NCI-H345 (cell line): ENCODE measurements at regions not wholly inside any gene's neighbourhood (a gene's known extent, or its start where the extent isn't known, plus 50 kb on each side); places are given as distances from the start of the nearest gene placed in this dataset.
"Not testable (repeated sequence)": the region's sequence is repeated elsewhere in the genome, so short reads cannot be mapped to it uniquely, and the experiment has no call there.

Source experiments
- DNase-seq: peaks from one replicate; lab custom pipeline; 2025; lab: John Stamatoyannopoulos, UW

GRCh38 chr10:9103301-9103700, 1048.8 kb downstream of the GATA3 start:
- DNase-seq, result no peak

- no peak for DNase-seq
These were observed 1057.5 kb downstream of the GATA3 start for GRCh38 chr10:9111976-9112375.

- no peak for DNase-seq
These were observed 1072.2 kb downstream of the GATA3 start for GRCh38 chr10:9126728-9127127.

- DNase-seq, result no peak
These were observed 1082.9 kb downstream of the GATA3 start for GRCh38 chr10:9137368-9137767.

GRCh38 chr10:9138829-9139228, 1084.3 kb downstream of the GATA3 start:
- not testable (repeated sequence) for DNase-seq

GRCh38 chr10:9140373-9140772, 1085.9 kb downstream of the GATA3 start:
- DNase-seq, result no peak

GRCh38 chr10:9147475-9147874, 1093.0 kb downstream of the GATA3 start:
- DNase-seq, result no peak

- no peak for DNase-seq
These were observed 1094.6 kb downstream of the GATA3 start for GRCh38 chr10:9149134-9149533.

- not testable (repeated sequence) for DNase-seq
These were observed 1098.6 kb downstream of the GATA3 start for GRCh38 chr10:9153057-9153456.

- DNase-seq, result no peak
These were observed 1103.2 kb downstream of the GATA3 start for GRCh38 chr10:9157656-9158055.

GRCh38 chr10:9158675-9159074, 1104.2 kb downstream of the GATA3 start:
- DNase-seq, result no peak

GRCh38 chr10:9160275-9160674, 1105.8 kb downstream of the GATA3 start:
- DNase-seq, result no peak

GRCh38 chr10:9163699-9164098, 1109.2 kb downstream of the GATA3 start:
- no peak for DNase-seq

GRCh38 chr10:9166770-9167169, 1112.3 kb downstream of the GATA3 start:
- DNase-seq, result no peak

GRCh38 chr10:9172276-9172675, 1117.8 kb downstream of the GATA3 start:
- DNase-seq, result no peak

- no peak for DNase-seq
These were observed 1120.7 kb downstream of the GATA3 start for GRCh38 chr10:9175200-9175599.

- not testable (repeated sequence) for DNase-seq
These were observed 1128.9 kb downstream of the GATA3 start for GRCh38 chr10:9183197-9183880.

- no peak for DNase-seq
These were observed 1133.7 kb downstream of the GATA3 start for GRCh38 chr10:9188022-9188810.

GRCh38 chr10:9189448-9189847, 1135.0 kb downstream of the GATA3 start:
- no peak for DNase-seq

GRCh38 chr10:9193120-9193519, 1138.6 kb downstream of the GATA3 start:
- no peak for DNase-seq

- DNase-seq, result no peak
These were observed 1140.9 kb downstream of the GATA3 start for GRCh38 chr10:9195385-9195784.

GRCh38 chr10:9198611-9199010, 1144.1 kb downstream of the GATA3 start:
- DNase-seq, result no peak

GRCh38 chr10:9205558-9205957, 1151.1 kb downstream of the GATA3 start:
- DNase-seq, result no peak
